OCI-LY1 (cell line): ENCODE measurements at regions not wholly inside any gene's neighbourhood (a gene's known extent, or its start where the extent isn't known, plus 50 kb on each side); places are given as distances from the start of the nearest gene placed in this dataset.

ENCODE experiments used
- H2AFZ ChIP-seq: fragments of 200-600 bp; sonication (generic), shearing (Covaris generic); 2 replicates; pipeline ENCODE4 v1.6.0; 2014; ENCODE audit warnings: antibody characterized with exemption, mild to moderate bottlenecking, low read length
- H3F3A ChIP-seq: fragments of 200-600 bp; sonication (generic), shearing (Covaris generic); 2 replicates; pipeline ENCODE4 v1.6.0; 2014; ENCODE audit warnings: mild to moderate bottlenecking, antibody characterized with exemption, low read length, moderate library complexity; ENCODE audit not compliant: insufficient read depth
- H3K27ac ChIP-seq: fragments of 200-600 bp; sonication (generic); 2 replicates; pipeline ENCODE4 v1.5.1; 2014; ENCODE audit warnings: low read length, mixed run types, mild to moderate bottlenecking, low read depth; ENCODE audit not compliant: poor library complexity, severe bottlenecking
- H3K27me3 ChIP-seq: fragments of 200-600 bp; sonication (generic); 2 replicates; pipeline ENCODE4 v1.6.0; 2014; ENCODE audit warnings: antibody characterized with exemption, mild to moderate bottlenecking, low read length, moderate library complexity; ENCODE audit not compliant: insufficient read depth
- H3K36me3 ChIP-seq: fragments of 200-600 bp; sonication (generic); 2 replicates; pipeline ENCODE4 v1.6.1; 2014; ENCODE audit warnings: mild to moderate bottlenecking, antibody characterized with exemption, low read length, moderate library complexity, mixed read lengths; ENCODE audit not compliant: insufficient read depth
- H3K4me1 ChIP-seq: fragments of 200-600 bp; sonication (generic); 2 replicates; pipeline ENCODE4 v1.5.1; 2014; ENCODE audit warnings: mild to moderate bottlenecking, low read length, moderate library complexity; ENCODE audit not compliant: insufficient read depth, severe bottlenecking
- H3K4me2 ChIP-seq: fragments of 200-600 bp; sonication (generic), shearing (Covaris generic); 2 replicates; pipeline ENCODE4 v1.6.1; 2014; ENCODE audit warnings: low read length
- H3K4me3 ChIP-seq: fragments of 200-600 bp; sonication (generic); 2 replicates; pipeline ENCODE4 v1.5.1; 2014; ENCODE audit warnings: low read length, low read depth, mild to moderate bottlenecking, mixed read lengths; ENCODE audit not compliant: poor library complexity, severe bottlenecking
- H3K79me2 ChIP-seq: fragments of 200-600 bp; shearing (Covaris generic); 2 replicates; pipeline ENCODE4 v1.6.1; 2016; ENCODE audit warnings: mixed run types, low read length, mixed read lengths; ENCODE audit not compliant: insufficient read depth
- H3K9ac ChIP-seq: fragments of 200-600 bp; sonication (generic), shearing (Covaris generic); 2 replicates; pipeline ENCODE4 v1.6.1; 2014; ENCODE audit warnings: mild to moderate bottlenecking, low read length, mixed read lengths
- H3K9me2 ChIP-seq: fragments of 200-600 bp; sonication (generic), shearing (Covaris generic); 2 replicates; pipeline ENCODE4 v1.6.1; 2014; ENCODE audit warnings: low read depth, mild to moderate bottlenecking, low read length, mixed read lengths
- H3K9me3 ChIP-seq: fragments of 200-600 bp; shearing (Covaris generic); 2 replicates; pipeline ENCODE4 v1.6.1; 2014; ENCODE audit warnings: low read length, mixed read lengths
- H4K20me1 ChIP-seq: fragments of 200-600 bp; sonication (generic), shearing (Covaris generic); 2 replicates; pipeline ENCODE4 v1.6.0; 2016; ENCODE audit warnings: mild to moderate bottlenecking, low read length; ENCODE audit not compliant: insufficient read depth
- CTCF ChIP-seq: fragments of 200-600 bp; sonication (generic), shearing (Covaris generic); IDR thresholded peaks from 2 replicates; pipeline ENCODE4 v1.5.1; 2017; ENCODE audit warnings: mild to moderate bottlenecking, antibody characterized with exemption, low read length, moderate library complexity, mixed read lengths
- EZH2 ChIP-seq: fragments of 200-600 bp; sonication (generic), shearing (Covaris generic); IDR thresholded peaks from 2 replicates; pipeline ENCODE4 v1.8.0; 2017; ENCODE audit warnings: borderline replicate concordance, mixed run types, mild to moderate bottlenecking, antibody characterized with exemption, low read length, moderate library complexity, mixed read lengths

- no peaks in the 10 kb centered on the region for H3K79me2 ChIP-seq
- no peaks in the 10 kb centered on the region for H4K20me1 ChIP-seq
- no peaks in the 10 kb centered on the region for H3F3A ChIP-seq
- H2AFZ ChIP-seq, result no peak overlapping the region
- H3K9me3 ChIP-seq, result no peaks in the 10 kb centered on the region
- no peak overlapping the region for H3K4me2 ChIP-seq
- H3K36me3 ChIP-seq, result no peaks in the 10 kb centered on the region
- no peak overlapping the region for H3K9ac ChIP-seq
- H3K4me1 ChIP-seq, result no peaks in the 10 kb centered on the region
- no peak overlapping the region for H3K27ac ChIP-seq
- H3K27me3 ChIP-seq, result no peaks in the 10 kb centered on the region
- no peak for TF ChIP-seq EZH2
- TF ChIP-seq CTCF, result no peak
- H3K4me3 ChIP-seq, result no peak overlapping the region
- no peaks in the 10 kb centered on the region for H3K9me2 ChIP-seq
These were observed 1006.6 kb upstream of the POU3F3 start for GRCh38 chr2:103847276-103847675.

GRCh38 chr2:103859238-103859637, 994.7 kb upstream of the POU3F3 start:
- H3K27ac ChIP-seq, result no peak overlapping the region
- H3K27me3 ChIP-seq, result no peaks in the 10 kb centered on the region
- H3K79me2 ChIP-seq, result no peaks in the 10 kb centered on the region
- no peaks in the 10 kb centered on the region for H4K20me1 ChIP-seq
- no peak overlapping the region for H3K4me3 ChIP-seq
- no peaks in the 10 kb centered on the region for H3K4me1 ChIP-seq
- H3F3A ChIP-seq, result no peaks in the 10 kb centered on the region
- no peak overlapping the region for H3K9ac ChIP-seq
- TF ChIP-seq EZH2, result no peak
- no peak for TF ChIP-seq CTCF
- H3K4me2 ChIP-seq, result no peak overlapping the region
- no peak overlapping the region for H2AFZ ChIP-seq
- no peaks in the 10 kb centered on the region for H3K9me3 ChIP-seq
- H3K36me3 ChIP-seq, result no peaks in the 10 kb centered on the region
- no peaks in the 10 kb centered on the region for H3K9me2 ChIP-seq

GRCh38 chr2:103860016-103860415, 993.9 kb upstream of the POU3F3 start:
- Histone ChIP-seq H3K9me3 (no peaks in the 10 kb centered on the region), H4K20me1 (no peaks in the 10 kb centered on the region), H3F3A (no peaks in the 10 kb centered on the region), H2AFZ (no peak overlapping the region), H3K27me3 (no peaks in the 10 kb centered on the region), H3K9ac (no peak overlapping the region), H3K4me2 (no peak overlapping the region), H3K36me3 (no peaks in the 10 kb centered on the region), H3K27ac (no peak overlapping the region), H3K4me1 (no peaks in the 10 kb centered on the region), H3K79me2 (no peaks in the 10 kb centered on the region), H3K4me3 (no peak overlapping the region), H3K9me2 (no peaks in the 10 kb centered on the region)
- TF ChIP-seq CTCF, result no peak
- no peak for TF ChIP-seq EZH2
